ENCODE measurements at regions not wholly inside any gene's neighbourhood (a gene's known extent, or its start where the extent isn't known, plus 50 kb on each side); places are given as distances from the start of the nearest gene placed in this dataset.

DNA sequence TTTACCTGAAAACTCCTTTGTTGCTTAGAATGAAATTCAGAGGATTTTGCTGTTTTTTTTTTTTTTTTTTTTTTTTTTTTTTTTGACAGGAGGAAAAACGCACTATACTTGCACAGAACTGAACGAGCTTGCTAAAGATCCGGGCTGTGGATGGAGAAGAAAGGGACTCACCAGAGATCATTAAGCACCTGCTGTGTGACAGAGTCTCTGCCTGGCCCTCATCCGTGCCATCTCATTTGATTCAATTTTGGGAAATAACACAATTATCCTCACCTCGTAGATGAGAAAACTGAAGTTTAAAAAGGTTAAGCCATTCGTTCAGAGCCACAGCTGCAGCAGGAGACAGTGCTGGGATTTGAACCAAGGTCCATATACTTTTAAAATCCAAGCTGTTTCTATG, 775.4 kb upstream of the ID2 start:
- no peak for DNase-seq

DNA sequence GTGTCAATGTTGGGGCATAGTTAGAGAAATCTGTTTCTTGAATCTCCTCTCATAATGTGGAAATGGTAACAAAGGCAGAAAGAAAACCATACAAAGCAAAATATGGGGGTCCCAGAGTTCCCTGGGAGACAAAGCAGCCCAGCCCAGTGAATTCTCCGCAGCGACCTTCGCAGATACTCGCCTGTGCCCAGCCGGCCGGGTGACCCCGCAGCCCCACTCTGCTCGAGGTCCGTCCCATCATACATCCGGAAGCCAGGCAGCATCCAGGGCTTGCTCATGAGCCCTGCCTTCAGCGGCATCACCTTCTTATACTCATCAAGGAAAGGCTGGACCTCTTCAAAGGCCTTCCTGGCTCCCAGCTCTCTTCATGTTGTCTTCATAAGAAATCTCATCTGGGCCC, 774.8 kb upstream of the ID2 start:
- DNase-seq: no peak

DNA sequence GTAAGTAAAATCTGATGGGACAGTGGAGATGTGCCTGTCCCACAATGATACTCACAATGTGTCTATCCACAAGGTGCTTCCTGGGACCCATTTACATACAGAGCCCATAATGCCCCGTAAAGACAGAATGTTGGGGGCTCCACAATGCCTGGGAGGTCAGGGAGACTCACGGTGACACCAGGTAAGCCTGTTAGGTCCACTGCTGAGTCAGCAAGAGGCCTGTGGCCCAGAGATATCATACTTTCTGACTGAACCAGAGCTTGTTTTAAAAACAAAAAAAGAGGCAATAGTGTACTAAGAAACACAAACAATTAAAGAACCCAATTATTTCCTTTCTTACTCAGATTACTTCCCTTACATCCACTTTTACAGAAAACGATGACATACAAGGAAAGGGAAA, 771.1 kb upstream of the ID2 start:
- no peak for DNase-seq

DNA sequence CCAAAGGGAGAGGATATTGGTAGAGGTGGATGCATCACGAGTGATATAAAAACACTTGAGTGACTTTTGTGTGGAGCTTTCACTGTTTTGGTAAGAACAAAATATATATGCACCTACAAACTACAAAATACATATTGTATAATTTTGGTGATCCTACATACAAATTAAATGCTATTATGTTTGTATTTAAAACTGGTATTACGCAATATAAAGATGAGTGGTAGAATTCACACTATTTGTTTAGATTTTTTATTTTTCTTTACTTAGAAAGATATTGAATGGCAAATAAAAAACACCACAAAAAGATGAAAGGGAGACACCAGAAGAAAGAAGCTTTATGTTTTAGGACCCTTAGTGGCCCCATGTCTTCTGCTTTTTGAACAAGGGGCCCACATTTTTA, 770.7 kb upstream of the ID2 start:
- no peak for DNase-seq

DNA sequence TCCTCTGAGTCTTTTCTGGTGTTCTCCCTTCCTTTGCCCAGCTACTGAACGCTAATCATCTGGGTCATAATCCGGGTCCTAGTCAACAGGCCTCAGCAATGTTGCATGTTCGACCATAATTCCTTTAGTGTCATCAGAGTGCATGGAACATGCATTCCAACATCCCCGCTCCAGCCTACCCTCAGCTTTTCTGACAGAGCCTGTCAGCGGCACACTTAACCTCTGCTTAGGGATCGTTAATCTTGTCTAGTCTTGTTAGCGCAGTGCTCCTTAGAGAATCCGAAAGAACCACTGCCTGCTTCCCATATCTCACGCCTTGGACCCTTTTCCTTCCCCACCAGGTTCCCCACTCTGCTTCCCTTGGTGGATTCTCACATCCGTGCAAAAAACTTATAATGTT, 767.9 kb upstream of the ID2 start:
- DNase-seq: no peak

DNA sequence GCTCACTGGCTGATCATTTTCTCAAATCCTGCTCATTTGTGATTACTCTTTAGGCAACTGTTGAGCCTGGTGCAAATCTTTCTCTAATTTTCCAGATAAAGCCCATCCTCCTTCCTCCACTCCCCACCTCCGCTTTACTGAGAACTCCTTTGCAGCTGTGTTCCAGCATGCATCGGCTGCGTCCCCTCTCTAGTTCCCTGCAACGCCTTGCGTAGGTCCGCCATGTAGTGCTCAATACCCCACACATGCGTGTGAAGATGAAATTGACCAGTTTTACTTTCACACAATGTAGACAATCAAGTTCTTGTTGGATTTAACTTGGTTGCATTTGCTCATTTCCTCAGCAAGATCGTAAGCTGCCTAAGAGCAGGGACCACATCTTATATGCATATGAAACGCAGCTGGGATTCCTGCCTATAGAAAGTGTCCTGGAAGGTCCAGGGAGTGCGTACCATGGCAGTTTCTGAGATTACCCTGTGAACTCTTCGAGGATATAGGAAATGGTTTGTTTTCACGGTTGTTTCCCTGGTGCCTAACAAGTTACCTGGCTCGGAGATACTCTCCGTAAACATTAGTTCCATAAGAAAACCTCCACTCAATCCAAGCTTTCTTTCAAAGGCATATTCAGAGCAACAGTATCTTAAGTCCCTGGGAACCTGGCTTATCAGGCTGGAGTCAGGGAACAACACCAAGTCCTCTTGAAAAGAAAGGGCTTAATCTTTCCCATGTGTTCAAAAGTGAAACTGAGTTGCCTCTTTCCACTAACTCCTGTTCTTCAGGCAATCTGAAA, 766.4 kb upstream of the ID2 start:
- no peak for DNase-seq

DNA sequence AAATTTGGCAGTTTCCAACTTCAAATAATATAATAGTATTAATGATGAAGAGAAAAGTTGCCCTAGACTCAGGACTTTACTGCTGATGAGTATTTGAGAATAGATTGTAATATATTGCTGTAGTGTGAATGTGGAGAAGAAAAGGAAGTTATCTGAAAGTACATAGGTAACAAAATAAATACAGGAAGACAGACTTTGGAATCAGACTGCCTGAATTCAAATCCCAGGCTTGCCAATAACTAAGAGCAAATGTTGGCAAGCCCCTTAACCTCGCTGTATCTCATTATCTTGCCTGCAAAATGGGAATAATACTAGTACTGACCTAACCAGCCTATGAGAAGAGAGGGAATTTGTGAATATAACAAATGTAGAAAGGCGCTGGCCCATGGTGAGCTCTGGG, 765.2 kb upstream of the ID2 start:
- no peak for DNase-seq

DNA sequence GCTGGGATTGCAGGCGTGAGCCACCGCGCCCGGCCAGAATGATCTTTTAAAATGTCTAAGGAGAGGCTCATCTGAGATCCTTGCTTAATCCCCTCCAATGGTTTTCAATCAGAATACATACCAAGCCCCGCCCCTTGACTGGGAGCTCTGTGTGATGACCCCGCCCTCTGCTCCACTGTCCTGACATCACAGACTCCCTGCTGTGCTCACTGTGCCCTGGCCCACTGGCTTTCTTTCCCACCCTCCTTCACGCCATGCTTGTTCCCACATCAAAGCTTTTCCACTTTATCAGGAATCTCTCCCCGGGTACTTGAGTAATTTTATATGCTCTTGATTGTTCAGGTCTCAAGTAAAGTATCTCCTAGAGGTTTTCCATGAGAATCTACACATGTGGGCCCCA, 762.3 kb upstream of the ID2 start:
- no peak for DNase-seq

DNA sequence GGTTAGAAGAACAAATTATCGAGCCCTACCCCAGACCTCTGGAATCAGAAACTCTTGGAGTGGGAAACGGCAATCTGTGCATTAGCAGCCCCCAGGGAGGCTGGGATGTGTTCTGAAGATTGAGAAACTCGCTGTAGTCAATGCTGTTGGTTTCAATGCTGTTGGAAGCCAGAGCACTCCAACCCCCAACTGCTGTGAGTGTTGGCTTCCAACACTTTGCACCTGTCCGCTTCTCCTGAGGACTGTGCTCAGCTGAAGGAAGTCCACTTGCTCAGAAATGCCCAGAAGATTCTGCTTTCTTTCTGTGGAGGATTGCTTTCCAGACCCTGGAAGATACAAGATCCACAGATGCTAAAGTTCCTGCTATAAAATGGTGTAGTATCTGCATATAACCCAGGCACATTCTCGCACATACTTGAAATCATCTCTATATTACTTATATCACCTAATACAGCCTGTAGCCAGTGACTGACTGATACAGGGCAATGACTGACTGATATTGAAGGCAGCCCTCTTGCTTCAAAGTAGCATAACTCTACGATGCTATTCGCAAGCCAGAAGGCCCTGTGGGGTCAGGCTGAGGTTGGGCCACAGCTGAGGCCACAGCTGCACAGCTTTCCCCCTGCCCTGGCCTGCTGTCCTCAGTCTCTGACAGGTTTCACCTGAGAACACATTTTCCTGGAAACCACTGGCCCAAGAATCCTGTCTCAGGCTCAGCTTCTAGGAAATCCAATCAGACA, 757.7 kb upstream of the ID2 start:
- DNase-seq: no peak

DNA sequence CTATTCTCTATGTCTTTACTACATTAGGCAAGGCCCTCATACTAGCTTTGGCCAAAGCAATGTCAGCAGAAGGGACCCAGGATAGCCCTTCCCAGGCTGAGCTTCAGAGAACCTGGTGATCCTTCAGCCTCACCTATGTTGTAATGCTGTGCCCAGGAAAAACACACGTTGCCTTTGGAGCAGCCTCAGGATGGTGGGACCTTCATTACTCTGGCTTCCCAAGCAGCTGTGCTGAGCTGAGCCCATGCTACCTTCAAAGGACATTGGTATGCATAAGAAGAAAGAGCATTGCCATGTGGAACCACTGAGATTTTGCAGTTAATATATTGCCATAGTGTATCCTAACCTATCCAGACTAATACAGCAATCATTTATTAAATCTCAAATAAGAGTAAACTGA, 756.4 kb upstream of the ID2 start:
- DNase-seq: no peak

DNA sequence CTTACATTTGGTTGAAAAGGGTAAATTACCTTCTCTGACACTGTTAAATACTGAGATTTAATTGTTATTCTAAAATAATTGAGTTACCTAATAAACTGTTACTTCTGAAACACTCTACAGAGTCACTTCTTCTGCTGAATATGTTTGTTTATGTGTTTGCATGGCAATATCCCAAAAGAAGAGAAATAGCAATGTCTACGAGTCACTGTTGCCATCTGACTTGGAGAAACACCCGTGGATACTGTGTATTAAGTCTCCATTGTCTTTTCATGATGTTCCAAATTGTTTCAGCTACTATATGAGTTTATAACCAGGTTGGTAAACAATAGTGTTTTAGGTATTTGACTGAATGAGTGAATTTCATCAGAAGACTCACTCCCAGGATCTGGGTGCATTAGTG, 754.2 kb upstream of the ID2 start:
- no peak for DNase-seq

DNA sequence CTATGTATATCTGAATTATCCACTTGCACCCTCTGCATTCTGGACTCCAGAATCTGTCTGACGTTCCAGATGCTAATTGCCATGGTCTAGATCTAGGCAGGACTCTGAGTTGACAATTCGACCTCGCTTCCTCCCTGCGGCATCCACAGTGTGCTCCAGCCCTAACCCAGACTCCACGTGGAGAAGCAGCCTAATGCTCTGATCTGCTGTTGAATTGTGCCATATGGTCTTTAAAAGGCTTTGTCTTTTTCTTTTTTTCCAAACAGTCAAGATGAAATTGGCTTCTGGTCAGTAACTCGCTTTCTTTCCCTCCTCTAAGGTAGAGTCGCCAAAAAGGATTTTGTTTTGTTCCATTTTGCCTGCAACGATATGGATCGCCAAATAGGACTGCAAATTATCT, 752.6 kb upstream of the ID2 start:
- no peak for DNase-seq

DNA sequence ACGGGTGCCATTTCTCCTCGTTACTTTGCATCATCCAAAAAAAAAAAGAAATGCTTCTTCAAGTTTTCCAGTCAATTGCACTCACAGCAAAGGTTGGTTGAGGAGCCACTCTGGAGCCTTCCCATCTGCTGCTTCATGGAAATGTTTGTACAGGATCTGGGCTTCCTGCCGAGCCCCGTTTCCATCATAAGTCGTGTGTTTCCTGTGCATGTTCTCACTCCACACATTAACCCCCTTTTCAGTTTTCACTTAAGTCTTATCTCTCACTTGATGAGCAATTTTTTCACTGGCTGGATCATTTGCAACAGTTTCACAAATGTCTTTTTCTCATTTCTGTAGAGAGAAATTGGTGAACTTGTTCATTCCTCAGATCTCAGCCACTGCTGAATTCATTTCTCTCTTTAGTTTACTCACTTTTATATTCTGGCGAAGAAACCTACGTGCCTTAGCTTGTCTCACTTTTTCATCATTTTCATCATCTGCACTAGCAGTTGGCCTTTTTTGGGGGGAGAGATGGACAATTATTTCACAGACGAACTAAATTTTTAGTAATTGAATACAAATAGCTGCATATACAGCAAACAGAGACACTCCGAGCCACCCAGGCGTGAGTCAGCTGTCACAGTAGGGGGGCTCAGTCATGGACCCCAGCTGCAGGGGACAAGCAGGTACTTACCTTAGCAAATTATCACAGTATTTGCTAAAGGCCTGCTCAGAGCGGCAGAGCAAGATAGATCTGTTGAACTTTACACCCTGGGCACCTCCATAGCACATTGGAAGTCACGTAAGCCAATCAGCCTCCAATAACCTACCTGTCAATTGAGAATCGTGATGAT, 750.8 kb upstream of the ID2 start:
- no peak for DNase-seq

DNA sequence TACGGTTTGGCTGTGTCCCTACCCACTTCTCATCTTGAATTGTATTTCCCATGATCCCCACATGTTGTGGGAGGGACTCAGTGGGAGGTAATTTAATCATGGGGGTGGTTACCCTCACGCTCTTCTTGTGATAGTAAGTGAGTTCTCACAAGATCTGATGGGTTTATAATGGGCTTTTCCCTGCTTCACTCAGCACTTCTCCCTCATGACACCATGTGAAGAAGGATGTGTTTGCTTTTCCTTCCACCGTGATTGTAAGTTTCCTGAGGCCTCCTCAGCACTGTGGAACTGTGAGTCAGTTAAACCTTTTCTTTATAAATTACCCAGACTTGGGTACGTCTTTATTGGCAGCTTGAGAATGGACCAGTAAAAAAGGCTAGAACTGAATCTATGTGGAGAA, 750.0 kb upstream of the ID2 start:
- DNase-seq: no peak

DNA sequence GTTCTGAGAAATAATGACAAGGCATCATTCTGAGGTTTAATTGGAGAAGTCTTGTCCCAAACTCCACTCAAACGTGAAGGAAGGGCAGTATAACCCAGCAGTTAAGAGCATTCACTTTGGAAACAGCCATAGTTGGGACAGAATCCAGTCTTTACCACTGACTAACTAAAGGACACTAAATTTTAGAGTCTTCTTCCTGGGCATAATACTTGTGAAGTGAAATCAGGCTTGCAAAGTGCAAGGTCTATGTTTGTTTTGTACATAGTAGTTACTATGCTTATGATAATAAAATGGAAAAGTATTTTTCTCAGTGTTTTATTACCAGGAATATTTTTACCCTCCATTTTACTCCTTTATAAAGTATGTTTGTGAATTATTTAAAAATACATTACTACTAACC, 748.2 kb upstream of the ID2 start:
- no peak for DNase-seq

DNA sequence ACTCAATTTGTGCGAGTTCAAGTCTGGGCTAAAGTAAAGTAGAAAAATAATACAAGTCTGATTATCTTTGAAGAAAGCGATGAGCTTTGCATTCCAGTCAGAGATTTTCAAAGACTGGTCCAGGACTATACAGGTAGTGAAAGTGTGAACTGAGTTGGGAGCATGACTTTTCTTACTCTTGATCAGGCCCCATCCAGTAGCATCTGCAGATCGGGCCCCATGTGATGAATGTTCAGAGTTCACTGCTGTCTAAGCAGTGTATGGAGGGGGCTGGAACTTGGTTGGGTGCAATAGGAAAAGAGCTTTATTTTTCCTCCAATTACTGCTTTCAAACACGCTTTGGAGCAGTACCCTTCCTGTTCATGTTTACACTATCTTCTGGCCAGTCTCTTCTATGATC, 747.4 kb upstream of the ID2 start:
- no peak for DNase-seq

DNA sequence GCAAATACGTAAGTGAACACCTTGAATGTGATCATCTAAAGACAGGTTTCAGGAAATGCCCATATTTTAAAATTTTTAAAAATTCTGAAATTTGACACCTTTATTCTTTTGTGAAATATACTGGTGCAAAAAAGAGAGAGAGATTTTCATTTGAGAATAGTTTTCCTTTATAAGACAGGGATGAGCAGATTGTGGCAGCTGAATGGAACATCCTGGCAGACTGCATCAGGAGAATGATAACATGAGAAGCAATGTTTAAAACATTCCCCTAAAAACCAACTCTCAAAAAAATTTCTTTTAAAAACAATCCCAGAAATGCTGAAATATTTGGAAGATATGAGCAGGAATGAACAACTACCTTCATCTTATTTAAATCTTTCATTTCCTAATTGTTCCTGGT, 744.8 kb upstream of the ID2 start:
- no peak for DNase-seq

DNA sequence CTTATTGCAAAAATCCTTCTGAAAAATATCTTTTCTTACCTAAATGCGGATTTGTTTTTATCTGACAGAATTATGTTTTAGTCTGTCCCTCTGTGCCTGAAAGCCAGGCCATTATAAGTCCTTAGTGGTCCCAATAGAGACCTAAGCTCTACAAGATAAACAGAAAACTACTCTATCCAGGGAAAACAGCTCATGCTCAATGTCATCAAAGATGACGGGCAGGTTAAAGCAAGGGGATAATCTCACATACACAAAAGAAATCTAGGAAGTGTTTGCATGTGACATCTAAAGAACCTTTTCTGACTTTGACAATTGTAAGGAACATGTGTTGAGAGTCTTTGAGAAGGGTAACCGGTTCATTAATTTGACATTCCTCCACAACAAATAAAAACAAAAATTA, 741.1 kb upstream of the ID2 start:
- DNase-seq: no peak

DNA sequence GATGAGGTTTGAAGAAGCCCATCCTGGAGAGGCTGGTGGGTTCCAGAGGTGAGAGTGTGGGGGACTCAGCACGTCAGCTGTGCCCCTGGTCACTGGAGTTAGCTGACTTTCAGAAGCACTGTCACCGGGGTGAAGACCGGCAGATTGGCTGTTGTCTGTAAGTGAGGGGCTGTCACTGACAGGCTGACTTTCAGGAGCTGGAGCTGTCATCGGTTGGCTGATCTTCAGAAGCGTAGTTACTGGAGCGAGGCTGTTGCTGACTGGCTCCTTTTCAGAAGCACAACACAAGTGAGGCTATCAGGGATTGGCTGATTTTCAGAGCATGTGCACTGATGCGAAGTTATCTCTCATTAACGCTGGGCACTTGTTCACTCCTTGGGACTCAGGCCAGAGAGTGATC, 738.4 kb upstream of the ID2 start:
- no peak for DNase-seq

DNA sequence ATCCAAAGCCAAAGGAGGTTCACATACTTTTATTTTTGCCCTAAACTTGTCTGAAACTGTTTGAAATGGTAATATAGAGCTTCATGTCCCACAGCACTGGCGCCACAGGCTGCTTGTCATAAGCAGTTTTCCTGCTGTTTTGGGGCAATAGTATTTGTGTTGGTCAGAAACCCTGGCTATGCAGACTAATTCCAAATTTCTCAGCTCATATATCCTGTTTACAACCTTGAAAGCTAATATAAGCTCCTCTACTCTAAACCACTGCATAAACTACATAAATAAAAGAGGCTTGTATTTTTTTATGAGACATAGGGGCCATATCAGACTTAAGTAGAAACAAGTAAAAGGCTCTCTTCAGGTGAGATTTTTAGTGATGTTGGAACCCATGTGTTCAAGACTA, 736.8 kb upstream of the ID2 start:
- DNase-seq: no peak

DNA sequence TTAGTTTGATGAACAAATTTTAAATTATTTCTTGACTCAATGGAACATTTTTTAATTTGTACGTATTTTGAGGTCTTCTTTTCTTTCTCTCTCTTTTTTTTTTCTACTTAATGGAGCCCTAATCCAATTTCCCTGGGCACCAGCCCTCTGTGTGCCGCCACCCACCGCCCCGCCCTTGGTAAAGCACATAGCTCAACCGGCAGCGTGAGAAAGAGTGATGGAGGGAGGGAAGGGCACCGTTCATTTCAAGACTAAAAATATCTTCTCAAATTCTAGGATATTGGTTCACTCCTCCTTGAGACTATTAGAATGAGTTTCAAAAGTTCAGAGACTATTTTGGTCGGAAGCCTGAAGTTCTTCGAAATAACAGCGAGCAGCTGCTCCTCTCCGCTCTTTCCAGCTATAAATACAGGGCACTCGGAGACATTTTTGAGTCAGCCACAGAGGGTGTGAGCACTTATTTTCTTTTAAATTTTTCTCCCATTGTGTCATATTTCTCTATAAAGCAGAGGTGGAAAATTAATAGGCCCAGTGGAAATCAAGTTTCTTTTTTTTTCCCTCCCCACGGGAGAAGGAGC, 731.7 kb upstream of the ID2 start:
- DNase-seq: no peak

DNA sequence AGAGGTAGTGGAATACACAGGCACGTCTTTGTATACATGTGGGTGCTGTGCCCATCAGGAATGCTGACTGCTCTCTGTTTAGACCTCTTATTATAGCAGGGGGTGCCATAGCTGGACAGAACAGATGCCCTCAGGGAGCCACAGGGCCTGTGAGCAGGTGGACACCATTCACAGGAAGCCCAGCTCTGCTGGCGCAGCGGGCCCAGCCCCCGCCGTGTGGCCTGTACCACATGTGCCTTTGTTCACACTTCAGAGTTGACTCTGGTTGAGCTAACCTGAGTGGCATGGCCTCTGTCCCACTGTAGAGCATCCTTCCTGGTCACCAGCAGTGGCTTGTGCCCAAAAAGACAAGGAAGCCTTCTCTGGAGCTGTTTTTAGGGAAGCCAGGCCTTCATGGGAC, 730.9 kb upstream of the ID2 start:
- DNase-seq: no peak

DNA sequence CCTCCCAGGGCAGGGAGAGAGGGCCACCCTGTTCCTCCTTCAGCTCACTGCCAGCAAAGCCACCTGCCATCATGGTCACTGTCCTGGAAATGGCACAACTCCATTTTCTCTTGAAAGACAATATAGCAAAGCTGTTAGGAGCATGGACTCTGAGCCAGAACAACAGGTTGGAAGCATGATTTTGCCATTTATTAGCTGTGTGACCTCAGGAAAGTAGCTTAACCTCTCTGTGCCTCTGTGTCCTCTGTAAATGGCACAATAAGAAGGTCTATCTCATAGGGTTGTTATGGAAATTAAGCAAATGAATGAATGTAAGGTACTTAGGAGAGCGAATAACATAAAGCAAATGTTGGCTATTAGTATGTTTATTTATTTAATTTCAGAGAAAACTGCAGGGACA, 730.4 kb upstream of the ID2 start:
- DNase-seq: no peak
